Chondrocyte (in vitro differentiated cells): ENCODE measurements at regions not wholly inside any gene's neighbourhood (a gene's known extent, or its start where the extent isn't known, plus 50 kb on each side); places are given as distances from the start of the nearest gene placed in this dataset.

Experiments
- DNase-seq: peaks from one replicate; pipeline ENCODE4 v3.0.0; 2021; ENCODE audit warnings: mixed read lengths, low spot score
- H3K27ac Mint-ChIP-seq: one replicate; pipeline ENCODE4 v1.8.0; 2021; ENCODE audit warnings: mild to moderate bottlenecking, moderate library complexity, mixed read lengths; ENCODE audit not compliant: unreplicated experiment
- H3K27me3 Mint-ChIP-seq: 2 replicates; pipeline ENCODE4 v1.8.0; 2021; ENCODE audit warnings: low read depth, mixed read lengths
- H3K36me3 Mint-ChIP-seq: 2 replicates; pipeline ENCODE4 v1.8.0; 2021; ENCODE audit warnings: low read depth, mixed read lengths
- H3K4me1 Mint-ChIP-seq: 2 replicates; pipeline ENCODE4 v1.8.0; 2021; ENCODE audit warnings: low read depth, mild to moderate bottlenecking, mixed read lengths
- H3K4me3 Mint-ChIP-seq: one replicate; pipeline ENCODE4 v1.8.0; 2021; ENCODE audit warnings: mild to moderate bottlenecking, moderate library complexity, mixed read lengths; ENCODE audit not compliant: unreplicated experiment
- H3K9me3 Mint-ChIP-seq: 2 replicates; pipeline ENCODE4 v1.8.0; 2021; ENCODE audit warnings: low read depth, mixed read lengths
- CTCF ChIP-seq: fragments of 200-600 bp; sonication (generic); IDR thresholded peaks from 2 replicates; pipeline ENCODE4 v1.5.0; 2021; ENCODE audit warnings: antibody characterized with exemption, mild to moderate bottlenecking, moderate library complexity

GRCh38 chr4:106601519-106601918, 232.9 kb upstream of the GIMD1 start:
- Mint-ChIP-seq H3K27ac (no peak overlapping the region), H3K4me3 (no peak overlapping the region), H3K4me1 (no peaks in the 10 kb centered on the region), H3K27me3 (peaks cover 2% of the 10 kb centered on the region), H3K36me3 (no peaks in the 10 kb centered on the region), H3K9me3 (no peaks in the 10 kb centered on the region)
- no peak for DNase-seq
- no peak for TF ChIP-seq CTCF

DNA sequence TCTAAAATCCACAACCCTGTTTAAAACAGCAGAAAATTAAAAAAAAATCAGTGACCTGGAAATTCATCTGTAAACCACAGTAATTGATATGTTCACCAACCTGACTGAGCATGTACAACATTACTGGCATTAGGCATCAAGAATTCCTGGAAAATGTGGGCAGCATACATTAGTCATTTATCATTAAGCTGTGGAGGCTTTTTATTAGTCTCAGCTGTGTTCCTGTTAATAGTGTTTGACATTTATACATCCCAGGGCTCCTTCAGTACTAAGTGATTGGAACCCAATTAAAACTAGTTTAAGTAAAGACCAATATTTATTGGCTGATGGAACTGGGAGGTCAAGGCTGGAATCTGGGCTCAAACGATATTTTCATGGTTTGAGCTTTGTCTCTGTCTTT, 227.3 kb upstream of the GIMD1 start:
- TF ChIP-seq CTCF, result no peak
- H3K4me1 Mint-ChIP-seq, result no peaks in the 10 kb centered on the region
- peaks cover 2% of the 10 kb centered on the region for H3K27me3 Mint-ChIP-seq
- H3K36me3 Mint-ChIP-seq, result no peaks in the 10 kb centered on the region
- peaks cover 3% of the 10 kb centered on the region for H3K9me3 Mint-ChIP-seq
- H3K27ac Mint-ChIP-seq, result no peak overlapping the region
- no peak overlapping the region for H3K4me3 Mint-ChIP-seq
- no peak for DNase-seq

DNA sequence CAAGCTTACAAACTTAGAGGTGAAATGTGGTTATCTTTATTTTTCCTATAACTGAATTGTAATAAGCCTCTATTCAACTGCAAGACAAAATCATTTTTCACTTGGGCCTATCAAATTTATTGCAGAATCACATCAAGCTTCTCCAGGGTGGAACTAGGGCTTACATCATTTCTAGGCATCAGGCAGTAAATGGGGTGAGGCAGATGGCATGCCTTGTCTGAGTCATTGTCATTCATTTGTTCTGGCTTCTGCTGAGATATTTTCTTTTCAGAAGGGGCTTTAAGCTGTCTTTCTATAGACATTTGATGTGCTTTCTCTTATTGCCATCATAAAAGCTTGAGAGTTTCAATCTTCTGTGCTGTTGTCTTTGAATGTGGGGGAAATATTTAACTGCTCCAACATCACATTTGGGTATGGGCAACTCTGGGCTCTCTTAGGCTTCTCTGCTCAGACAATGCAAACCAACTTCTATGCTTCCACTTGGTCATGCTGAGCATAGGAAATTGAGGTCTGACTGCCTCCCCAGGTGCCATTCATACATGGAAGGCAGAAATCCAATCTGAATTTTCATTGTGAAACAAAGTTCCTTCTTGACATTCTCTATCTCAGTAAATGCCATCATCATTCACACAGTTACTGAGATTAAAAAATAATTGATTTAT, 225.8 kb upstream of the GIMD1 start:
- Mint-ChIP-seq H3K36me3 (no peaks in the 10 kb centered on the region), H3K4me3 (no peak overlapping the region), H3K27me3 (no peaks in the 10 kb centered on the region), H3K27ac (no peak overlapping the region), H3K9me3 (peaks cover 3% of the 10 kb centered on the region), H3K4me1 (peaks cover 4% of the 10 kb centered on the region)
- DNase-seq, result no peak
- TF ChIP-seq CTCF, result no peak

DNA sequence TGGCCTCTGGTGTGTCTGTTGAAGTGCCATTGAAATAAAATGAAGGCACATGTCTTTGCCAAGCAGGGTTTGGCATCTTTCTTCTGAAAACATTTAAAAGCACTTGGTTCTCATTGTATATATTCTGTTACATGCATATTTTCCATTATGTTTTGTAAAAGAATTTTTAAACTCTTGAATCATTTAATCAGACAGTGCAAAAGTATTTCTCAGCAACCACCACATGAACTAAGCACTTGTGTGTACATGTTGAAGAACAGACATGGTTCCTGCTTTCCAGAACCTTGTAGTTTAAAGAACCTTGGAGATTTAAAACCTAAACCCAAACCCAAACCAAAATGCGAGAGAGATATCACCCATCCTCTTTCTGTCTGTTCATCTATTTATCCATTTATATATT, 220.3 kb upstream of the GIMD1 start:
- H3K4me3 Mint-ChIP-seq, result no peak overlapping the region
- no peaks in the 10 kb centered on the region for H3K27me3 Mint-ChIP-seq

DNA sequence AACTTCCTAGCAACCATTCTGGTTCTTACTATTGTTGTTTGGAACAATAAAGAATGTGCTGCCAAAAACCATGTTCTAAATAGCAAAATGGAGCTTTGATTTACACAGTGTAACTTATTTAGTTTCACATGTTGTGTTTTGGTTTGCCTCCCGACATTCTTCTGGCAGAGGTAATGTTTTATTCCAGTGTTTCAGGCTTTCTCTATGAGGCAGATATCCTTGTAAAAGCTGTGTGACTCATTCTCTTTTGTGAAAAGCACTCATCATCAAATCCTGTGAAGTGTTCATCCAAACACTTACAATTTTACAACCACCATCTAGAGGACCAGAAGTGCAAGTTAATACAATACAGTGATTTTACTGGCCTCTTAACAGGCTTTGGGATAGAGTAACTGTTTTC, 219.0 kb upstream of the GIMD1 start:
- no peaks in the 10 kb centered on the region for H3K27me3 Mint-ChIP-seq
- H3K27ac Mint-ChIP-seq, result peak overlapping the region; percentile 62
- DNase-seq, result no peak
- no peaks in the 10 kb centered on the region for H3K36me3 Mint-ChIP-seq
- no peak overlapping the region for H3K4me3 Mint-ChIP-seq
- peaks cover 59% of the 10 kb centered on the region for H3K4me1 Mint-ChIP-seq
- H3K9me3 Mint-ChIP-seq, result no peaks in the 10 kb centered on the region
- TF ChIP-seq CTCF, result no peak

More for the DNA sequence above, 220.3 kb upstream of the GIMD1 start:
- Mint-ChIP-seq H3K9me3 (no peaks in the 10 kb centered on the region), H3K4me1 (peaks cover 46% of the 10 kb centered on the region), H3K36me3 (no peaks in the 10 kb centered on the region), H3K27ac (peak overlapping the region; percentile 61)
- TF ChIP-seq CTCF, result no peak
- no peak for DNase-seq
